GM12878 (cell line): ENCODE measurements at regions not wholly inside any gene's neighbourhood (a gene's known extent, or its start where the extent isn't known, plus 50 kb on each side); places are given as distances from the start of the nearest gene placed in this dataset.
"Not testable (repeated sequence)": the region's sequence is repeated elsewhere in the genome, so short reads cannot be mapped to it uniquely, and the experiment has no call there.

Source experiments
- ATAC-seq: fragments of 200-7000 bp; cut with Tn5 transposase; 3 replicates; pipeline ENCODE4 v1.9.1; 2020; ENCODE audit warnings: mild to moderate bottlenecking, moderate library complexity
- BruUV-seq: library from RNA; stranded (reverse); fragments of 400-500 nt; replicated peaks from 2 replicates; lab custom pipeline; 2021; lab: Mats Ljungman, UMichigan
- CTCF ChIA-PET: fragments of 300-600 bp; sonication (Branson Sonifier 250); formaldehyde crosslinking; extraction: SDS; loops from one replicate; lab custom pipeline; 2021; ENCODE audit warnings: inconsistent platforms; lab: Yijun Ruan, JAX
- POLR2A ChIA-PET: fragments of 350-600 bp; formaldehyde crosslinking; extraction: SDS; loops from one replicate; lab custom pipeline; 2021; ENCODE audit warnings: inconsistent platforms; lab: Charles Lee
- RAD21 ChIA-PET: fragments of 300-600 bp; sonication (Branson Sonifier 250); formaldehyde crosslinking; loops from one replicate; lab custom pipeline; 2023; ENCODE audit warnings: antibody characterized with exemption; ENCODE audit not compliant: unreplicated experiment; lab: Charles Lee
- SMC1A ChIA-PET: fragments of 300-600 bp; sonication (Branson Sonifier 250); formaldehyde crosslinking; loops from one replicate; lab custom pipeline; 2023; ENCODE audit not compliant: unreplicated experiment, uncharacterized antibody; lab: Charles Lee
- DNase-seq: peaks from one replicate; pipeline ENCODE4 v3.0.0-alpha.2; 2011; ENCODE audit warnings: low read depth, low spot score
- FAIRE-seq: peaks from 3 replicates; lab custom pipeline; 2011; peaks lifted over from hg19 to GRCh38; lab: Jason Lieb, UNC
- H2AFZ ChIP-seq: 2 replicates; pipeline ENCODE4 v1.6.0; 2011; ENCODE audit warnings: low read depth, low read length, control low read depth; ENCODE audit not compliant: control insufficient read depth
- H3K27ac ChIP-seq: 2 replicates; pipeline ENCODE4 v1.5.1; 2011; ENCODE audit warnings: control low read depth; ENCODE audit not compliant: control insufficient read depth, insufficient read depth
- H3K27me3 ChIP-seq, 2 experiments: replicated peaks in 1 of 2; 2 replicates each; pipeline versions ENCODE4 v1.6.0 to v1.6.1; 2011; ENCODE audit warnings: low read length in 1 of 2; ENCODE audit not compliant: control insufficient read depth in 2 of 2, insufficient read depth in 2 of 2
- H3K36me3 ChIP-seq, 2 experiments: 2 replicates each; pipeline ENCODE4 v1.5.1; 2011; ENCODE audit warnings: low read length in 1 of 2; ENCODE audit not compliant: control insufficient read depth in 2 of 2, insufficient read depth in 2 of 2
- H3K4me1 ChIP-seq: 2 replicates; pipeline ENCODE4 v1.6.1; 2011; ENCODE audit warnings: mild to moderate bottlenecking, low read length, moderate library complexity, mixed read lengths; ENCODE audit not compliant: control insufficient read depth, insufficient read depth
- H3K4me2 ChIP-seq: 2 replicates; pipeline ENCODE4 v1.6.0; 2011; ENCODE audit warnings: control low read depth; ENCODE audit not compliant: control insufficient read depth, insufficient read depth
- H3K4me3 ChIP-seq: fragments of 200-600 bp; sonication (generic); 2 replicates; pipeline ENCODE4 v1.5.1; 2016
- H3K79me2 ChIP-seq: 2 replicates; pipeline ENCODE4 v1.6.0; 2011; ENCODE audit warnings: low read length; ENCODE audit not compliant: control insufficient read depth, insufficient read depth
- H3K9ac ChIP-seq: 2 replicates; pipeline ENCODE4 v1.8.0; 2011; ENCODE audit warnings: low read length, control low read depth, mixed read lengths; ENCODE audit not compliant: control insufficient read depth, insufficient read depth
- H3K9me3 ChIP-seq: replicated peaks from 3 replicates; pipeline ENCODE4 v1.5.1; 2011; ENCODE audit warnings: mild to moderate bottlenecking, low read length; ENCODE audit not compliant: control insufficient read depth, insufficient read depth
- H4K20me1 ChIP-seq: 2 replicates; pipeline ENCODE4 v1.6.0; 2011; ENCODE audit not compliant: control insufficient read depth, insufficient read depth
- ATF7 ChIP-seq: fragments of 450-650 bp; IDR thresholded peaks from 2 replicates; pipeline ENCODE4 v1.6.1; 2016; ENCODE audit warnings: low read depth, mild to moderate bottlenecking
- CBX3 ChIP-seq: fragments of 200-600 bp; sonication (generic); IDR thresholded peaks from 2 replicates; pipeline ENCODE4 v1.6.1; 2016; ENCODE audit warnings: low read depth, borderline replicate concordance
- CHD4 ChIP-seq: fragments of 200-600 bp; sonication (generic); IDR thresholded peaks from 2 replicates; pipeline ENCODE4 v1.6.1; 2016; ENCODE audit warnings: mild to moderate bottlenecking
- ESRRA ChIP-seq: IDR thresholded peaks from 2 replicates; pipeline ENCODE4 v1.6.1; 2012; ENCODE audit warnings: mild to moderate bottlenecking, low read length, improper control_type of control experiment
- NFYB ChIP-seq: IDR thresholded peaks from 2 replicates; pipeline ENCODE4 v1.6.1; 2011; ENCODE audit warnings: low read depth, mild to moderate bottlenecking, low read length, improper control_type of control experiment, moderate library complexity; ENCODE audit not compliant: insufficient read depth
- PBX3 ChIP-seq: IDR thresholded peaks from 2 replicates; pipeline ENCODE4 v1.6.1; 2011; ENCODE audit warnings: mild to moderate bottlenecking, low read depth, low read length, moderate library complexity; ENCODE audit not compliant: insufficient replicate concordance
- SMARCA5 ChIP-seq: fragments of 450-650 bp; IDR thresholded peaks from 2 replicates; pipeline ENCODE4 v1.6.1; 2017; ENCODE audit warnings: mild to moderate bottlenecking
- WGBS: methylation state at CpG from one replicate; pipeline ENCODE4 v1.1.6; 2016; ENCODE audit warnings: low lambda C conversion rate; ENCODE audit not compliant: insufficient replicate concordance, insufficient coverage; ENCODE audit errors: missing lambda C conversion rate; 5-methylcytosine and 5-hydroxymethylcytosine counted together
- in situ Hi-C: fragments of 300-500 bp; cut with MboI; formaldehyde crosslinking; loops from 9 replicates; pipeline ENCODE4 v1.14.3; 2018; ENCODE audit warnings: mixed read lengths
- intact Hi-C: fragments of 100-400 bp; cut with micrococcal nuclease; formaldehyde crosslinking; loops from one replicate; pipeline ENCODE4 v1.14.2; 2022; ENCODE audit not compliant: unreplicated experiment

GRCh38 chr22:26090821-26091220 is 78.4 kb upstream of the SEZ6L start:
- SMC1A ChIA-PET, result no interaction called here
- RAD21 ChIA-PET, result interaction anchor here (1.1 kb wide), 1 partner anchor 10 kb away, joined by 4 read pairs; no protein-coding TSS in a partner anchor
- Histone ChIP-seq H3K4me2 (no peak overlapping the region), H3K36me3 (no peaks in the 10 kb centered on the region), H3K27me3 (0 out of 4 replicates have a peak, but pooled peaks cover 0 to 2% of the 10 kb centered on the region in 2 experiments), H3K9ac (no peak overlapping the region), H4K20me1 (no peaks in the 10 kb centered on the region), H3K4me1 (no peaks in the 10 kb centered on the region), H3K79me2 (no peaks in the 10 kb centered on the region), H3K9me3 (no peaks in the 10 kb centered on the region), H3K4me3 (no peak overlapping the region), H2AFZ (no peak overlapping the region), H3K27ac (no peak overlapping the region)
- in situ Hi-C loops (no loop called here), intact Hi-C loops (no loop called here)
- DNase-seq (no peak), FAIRE-seq (no peak), ATAC-seq (no peak)
- POLR2A ChIA-PET, result no interaction called here
- 4% methylated on average over 6 of the region's 6 CpGs for WGBS
- CTCF ChIA-PET, result no interaction called here
- BruUV-seq, result no TSS peak
- TF ChIP-seq ESRRA (no peak), PBX3 (no peak), CHD4 (no peak), SMARCA5 (no peak), CBX3 (no peak), ATF7 (no peak)

- H3K9me3 ChIP-seq, H3K9ac ChIP-seq, H3K4me1 ChIP-seq, H3K27me3 ChIP-seq, RAD21 ChIA-PET, H2AFZ ChIP-seq, H3K27ac ChIP-seq, POLR2A ChIA-PET, H3K4me2 ChIP-seq, H3K79me2 ChIP-seq, H3K36me3 ChIP-seq, ATAC-seq, H4K20me1 ChIP-seq, in situ Hi-C loops, intact Hi-C loops, SMC1A ChIA-PET, FAIRE-seq, H3K4me3 ChIP-seq, DNase-seq, BruUV-seq: not testable (repeated sequence)
- TF ChIP-seq NFYB, result peak; percentile 65; the same call in 1 of the 2 replicates
- 31% methylated on average over 7 of the region's 7 CpGs for WGBS
- CTCF ChIA-PET, result interaction anchor here (1.1 to 1.7 kb wide), 2 partner anchors 9 to 37 kb away, joined by 4 to 5 read pairs; no protein-coding TSS in a partner anchor
Measured at GRCh38 chr22:26094497-26094896, 74.8 kb upstream of the SEZ6L start.
